GM21825 (cell line): ENCODE measurements at regions not wholly inside any gene's neighbourhood (a gene's known extent, or its start where the extent isn't known, plus 50 kb on each side); places are given as distances from the start of the nearest gene placed in this dataset.

Source experiments
- ATAC-seq: cut with Tn5 transposase; IDR thresholded peaks from one replicate; pipeline ENCODE4 v1.9.1; 2021; ENCODE audit warnings: mild to moderate bottlenecking, moderate library complexity; ENCODE audit not compliant: unreplicated experiment

DNA sequence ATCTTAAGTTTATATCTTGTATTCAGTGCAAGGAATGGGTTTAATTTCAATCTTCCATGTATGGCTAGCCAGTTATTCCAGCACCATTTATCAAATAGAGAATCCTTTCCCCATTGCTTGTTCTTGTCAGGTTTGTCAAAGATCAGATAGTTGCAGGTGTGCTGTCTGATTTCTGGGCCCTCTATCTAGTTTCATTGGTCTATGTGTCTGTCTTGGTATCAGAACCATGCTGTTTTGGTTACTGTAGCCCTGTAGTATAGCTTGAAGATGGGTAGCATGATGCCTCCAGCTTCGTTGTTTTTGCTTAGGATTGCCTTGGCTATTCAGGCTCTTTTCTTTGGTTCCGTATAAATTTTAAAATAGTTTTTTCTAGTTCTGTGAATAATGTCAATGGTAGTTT, 200.0 kb downstream of the MANEA start:
- no peak for ATAC-seq

DNA sequence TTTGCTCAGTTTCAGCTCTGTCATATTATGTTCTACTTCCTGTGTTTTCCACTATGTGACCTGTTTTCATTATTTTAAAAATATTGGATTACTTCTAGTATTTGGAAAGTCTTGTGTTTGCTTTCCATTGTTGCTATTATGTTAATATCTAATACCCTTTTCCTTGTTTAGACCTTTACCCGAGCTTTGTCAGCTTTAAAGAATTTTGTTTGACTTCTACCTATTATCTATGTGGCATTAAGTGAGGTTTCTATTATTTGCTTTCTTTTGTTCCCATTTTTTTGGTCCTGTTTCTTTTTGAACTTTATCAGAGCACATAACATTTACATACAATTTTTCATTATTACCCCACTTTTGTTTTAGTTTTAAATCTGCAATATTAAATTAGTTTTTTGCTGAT, 202.7 kb downstream of the MANEA start:
- no peak for ATAC-seq

DNA sequence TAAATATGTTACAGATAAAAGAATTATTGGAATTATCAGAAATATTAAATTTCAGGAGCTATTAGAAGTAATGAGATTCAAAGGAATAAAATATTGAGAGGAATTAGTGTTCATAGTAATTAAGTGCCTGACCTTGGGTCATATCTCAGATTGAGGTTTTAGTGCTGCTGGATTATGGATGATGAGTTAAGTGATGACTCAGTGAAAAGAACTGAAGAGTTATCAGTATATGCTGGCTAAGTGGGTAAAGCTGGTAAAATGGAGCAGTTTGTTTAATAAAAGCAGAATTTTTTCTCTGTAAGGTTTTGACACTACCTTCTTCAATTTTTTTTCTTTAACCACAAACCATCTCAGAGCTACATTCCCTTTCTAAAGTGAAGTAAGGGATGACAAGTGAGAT, 206.7 kb downstream of the MANEA start:
- no peak for ATAC-seq

DNA sequence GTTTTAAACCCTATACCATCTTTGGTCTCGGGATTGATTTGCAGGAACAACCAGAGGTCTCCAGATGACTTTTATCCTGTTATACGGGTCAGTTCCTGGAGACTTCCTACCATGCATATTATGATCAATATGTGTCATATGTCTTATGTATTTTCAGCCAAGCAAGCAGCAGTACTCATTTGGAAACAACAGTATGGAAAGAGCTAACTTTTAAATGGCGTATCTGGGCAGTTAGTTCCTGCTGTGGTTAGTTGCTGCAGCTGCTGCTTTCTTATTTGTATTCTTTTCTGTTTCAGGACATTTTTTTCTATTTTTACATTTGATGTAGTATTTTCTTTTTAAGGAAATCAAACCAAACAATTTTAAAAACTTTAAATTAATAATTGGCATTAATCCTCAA, 207.5 kb downstream of the MANEA start:
- peak; percentile 52 for ATAC-seq

DNA sequence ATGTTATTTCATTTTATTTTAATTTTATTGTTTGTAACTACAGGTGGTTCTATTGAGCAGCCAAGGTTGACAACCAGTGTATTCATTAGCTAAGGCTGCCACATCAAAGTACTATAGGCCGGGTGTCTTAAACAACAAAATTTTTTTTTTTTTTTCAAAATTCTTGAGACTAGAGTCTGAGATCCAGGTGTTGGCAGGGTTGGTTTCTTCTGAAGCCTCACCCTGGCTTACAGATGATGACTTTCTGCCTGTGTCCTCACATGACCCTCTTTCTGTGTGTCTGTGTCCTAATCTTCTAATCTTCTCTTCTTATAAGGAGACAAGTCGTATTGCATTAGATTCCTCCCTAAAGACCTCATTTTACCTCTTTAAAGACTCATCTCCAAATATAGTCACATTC, 208.4 kb downstream of the MANEA start:
- ATAC-seq: no peak

DNA sequence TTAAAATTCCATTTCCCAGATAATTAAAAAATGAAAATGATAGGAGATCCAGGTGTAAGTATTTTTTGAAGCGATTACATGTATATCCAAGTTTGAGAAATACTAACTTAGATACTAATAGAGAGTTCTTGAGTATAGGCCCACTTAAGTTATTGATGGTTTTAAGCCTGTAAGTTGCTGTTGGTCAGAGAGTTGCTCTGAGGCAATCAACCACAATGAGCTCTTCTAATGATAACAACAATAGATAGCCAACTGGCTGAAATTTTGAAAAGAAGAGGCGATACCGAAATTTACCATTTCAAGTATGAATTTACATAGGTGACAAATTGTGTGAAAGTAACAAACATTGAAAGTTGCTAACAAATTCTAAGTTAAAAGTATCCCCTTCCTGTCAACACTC, 209.5 kb downstream of the MANEA start:
- no peak for ATAC-seq

DNA sequence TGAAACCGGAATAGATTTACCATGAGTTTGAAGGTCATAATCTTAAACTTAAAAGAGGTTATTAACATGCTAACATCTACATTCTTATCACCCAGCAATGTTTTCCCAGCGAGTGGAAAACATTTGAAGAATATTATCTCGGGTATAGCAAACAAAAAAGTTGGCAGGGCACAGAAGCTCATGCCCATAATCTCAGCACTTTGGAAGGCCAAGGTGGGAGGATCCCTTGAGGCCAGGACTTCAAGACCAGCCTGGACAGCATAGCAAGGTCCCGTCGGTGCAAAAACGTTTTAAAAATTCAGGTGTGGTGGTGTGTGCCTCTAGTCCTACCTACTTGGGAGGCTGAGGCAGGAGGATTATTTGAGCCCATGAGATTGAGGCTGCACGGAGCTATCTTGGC, 213.5 kb downstream of the MANEA start:
- no peak for ATAC-seq

DNA sequence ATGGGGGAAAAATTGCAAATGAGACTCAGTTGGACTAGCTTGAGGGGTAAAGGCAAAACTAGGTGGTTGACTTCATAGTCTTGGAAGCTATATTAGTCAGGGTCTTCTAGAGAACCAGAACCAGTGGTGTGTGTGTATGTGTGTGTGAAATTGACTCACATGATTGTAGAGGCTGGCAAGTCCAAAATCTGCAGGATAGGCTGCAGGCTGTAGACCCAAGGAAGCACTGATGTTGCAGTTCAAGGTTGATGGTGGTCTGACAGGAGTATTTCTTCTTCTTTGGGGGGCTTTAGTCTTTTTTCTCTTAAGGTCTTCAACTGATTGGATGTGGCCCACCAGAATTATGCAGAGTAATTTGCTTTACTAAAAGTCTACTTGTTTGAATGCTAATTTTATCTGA, 217.4 kb downstream of the MANEA start:
- no peak for ATAC-seq

DNA sequence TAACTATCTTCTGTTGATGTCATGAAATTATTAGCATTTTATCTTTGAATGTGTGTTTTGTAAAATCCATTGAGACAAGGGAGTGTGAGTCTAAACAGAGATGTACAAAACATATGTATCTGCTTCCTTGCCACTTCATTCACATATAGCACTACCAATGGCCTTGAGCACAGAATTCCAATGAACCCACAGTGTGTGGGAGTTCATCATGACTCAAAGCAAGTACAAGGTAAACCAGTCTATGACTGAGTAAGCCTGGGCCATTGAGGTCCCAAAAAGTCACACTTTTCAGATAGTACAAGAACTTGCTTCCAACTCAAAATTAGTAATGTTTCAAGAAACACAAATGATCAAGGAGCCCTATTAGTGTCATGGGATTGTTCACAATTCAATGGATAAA, 218.6 kb downstream of the MANEA start:
- ATAC-seq: no peak

DNA sequence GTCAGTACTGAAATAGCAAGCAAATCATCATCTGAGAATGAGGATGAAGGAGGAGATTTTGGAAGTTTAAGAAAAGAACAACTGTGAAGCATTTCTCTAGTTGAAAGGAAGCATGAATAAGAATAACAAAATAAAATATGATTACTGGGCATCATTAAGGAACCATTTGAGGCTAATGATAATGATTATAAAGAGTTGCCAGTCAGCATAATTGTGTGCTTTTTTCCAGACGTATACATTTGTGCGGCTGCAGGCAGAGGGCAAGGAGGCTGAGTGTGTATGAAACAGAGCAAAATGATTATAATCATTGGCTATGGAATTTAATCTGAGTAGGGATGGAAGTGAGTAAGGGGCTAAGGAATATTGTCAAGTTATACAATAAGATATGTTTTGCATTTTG, 218.7 kb upstream of the FUT9 start:
- ATAC-seq: no peak

DNA sequence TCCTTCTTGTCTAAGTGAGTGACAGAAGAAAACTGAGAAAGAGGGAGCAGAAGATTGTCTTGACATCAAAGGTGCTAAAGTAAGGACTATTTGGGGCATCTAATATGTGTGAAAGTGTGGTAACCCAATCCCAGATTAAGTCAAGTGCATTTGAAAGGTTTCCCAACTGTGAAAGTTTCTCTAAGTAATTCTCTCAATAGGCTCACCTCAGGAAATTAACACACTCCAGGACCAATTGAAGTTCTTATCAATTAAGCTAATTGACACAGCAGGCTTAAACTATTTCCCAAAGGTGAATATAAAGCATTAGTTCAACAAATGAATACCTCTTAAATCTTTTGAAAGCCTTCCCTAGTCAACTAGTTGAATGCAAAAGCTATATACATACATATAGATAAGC, 212.8 kb upstream of the FUT9 start:
- ATAC-seq: no peak

DNA sequence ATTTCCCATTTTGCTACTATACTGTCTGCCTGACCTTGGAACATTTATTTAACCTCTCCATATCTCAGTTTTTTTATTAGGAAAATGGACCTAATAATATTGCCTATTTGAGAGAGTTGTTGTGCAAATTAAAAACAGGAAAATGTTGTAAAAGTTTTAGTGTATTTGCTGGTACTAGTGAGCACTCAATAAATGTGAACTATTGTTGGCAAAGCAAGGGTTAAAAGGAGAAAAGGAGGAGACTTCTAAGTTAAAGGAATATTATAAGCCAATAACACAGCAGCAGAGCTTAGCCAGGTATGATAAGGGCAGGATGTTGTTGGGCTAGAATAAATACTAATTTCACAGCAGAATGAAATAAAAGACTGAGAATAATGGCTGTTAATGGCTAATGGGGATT, 211.9 kb upstream of the FUT9 start:
- ATAC-seq: no peak

DNA sequence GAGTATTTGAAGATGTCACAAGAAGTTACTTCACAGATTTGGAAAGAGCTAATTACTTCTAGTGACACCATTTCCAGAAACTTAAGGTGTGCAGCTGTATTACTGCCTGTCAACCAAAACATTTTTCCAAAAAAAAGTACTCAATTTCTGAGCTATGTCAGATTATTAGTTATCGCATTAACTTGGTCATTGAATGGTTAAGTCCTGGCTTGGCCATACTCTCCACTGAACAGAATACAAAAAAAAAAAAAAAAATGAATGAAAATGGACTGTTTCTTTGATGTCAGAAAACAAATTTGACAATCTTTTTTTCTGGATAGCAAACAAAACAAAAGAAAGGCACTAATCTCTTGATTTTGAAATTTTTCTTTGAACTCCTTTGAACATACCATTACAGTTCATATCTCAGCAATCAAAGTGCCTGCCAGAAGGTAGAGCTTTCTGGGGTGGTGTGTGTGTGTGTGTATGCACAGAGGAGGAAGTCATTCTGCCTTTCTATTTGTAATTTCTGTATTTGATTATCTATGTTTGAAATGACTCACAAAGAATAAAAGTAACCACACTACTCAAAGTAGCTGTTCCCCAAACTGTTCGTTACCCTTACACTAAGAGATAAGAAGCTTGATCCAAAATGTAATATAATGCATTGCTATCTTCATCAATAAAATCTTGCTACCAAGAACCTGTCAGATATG, 210.8 kb upstream of the FUT9 start:
- no peak for ATAC-seq

DNA sequence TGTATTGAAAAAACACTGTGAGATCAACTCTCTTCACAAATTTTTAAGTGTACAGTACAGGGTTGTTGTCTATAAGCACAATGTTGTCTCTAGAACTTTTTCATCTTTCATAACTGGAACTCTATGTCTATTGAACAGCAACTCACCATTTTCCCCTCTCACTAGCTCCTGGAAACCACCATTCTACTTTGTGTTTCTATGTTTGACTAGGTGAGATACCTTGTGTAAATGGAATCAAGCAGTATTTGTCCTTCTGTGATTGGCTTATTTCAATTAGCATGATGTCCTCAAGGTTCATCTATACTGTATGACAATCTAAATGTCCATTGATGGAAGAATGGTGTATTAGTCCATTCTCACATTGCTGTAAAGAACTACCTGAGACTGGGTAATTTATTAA, 210.1 kb upstream of the FUT9 start:
- no peak for ATAC-seq

DNA sequence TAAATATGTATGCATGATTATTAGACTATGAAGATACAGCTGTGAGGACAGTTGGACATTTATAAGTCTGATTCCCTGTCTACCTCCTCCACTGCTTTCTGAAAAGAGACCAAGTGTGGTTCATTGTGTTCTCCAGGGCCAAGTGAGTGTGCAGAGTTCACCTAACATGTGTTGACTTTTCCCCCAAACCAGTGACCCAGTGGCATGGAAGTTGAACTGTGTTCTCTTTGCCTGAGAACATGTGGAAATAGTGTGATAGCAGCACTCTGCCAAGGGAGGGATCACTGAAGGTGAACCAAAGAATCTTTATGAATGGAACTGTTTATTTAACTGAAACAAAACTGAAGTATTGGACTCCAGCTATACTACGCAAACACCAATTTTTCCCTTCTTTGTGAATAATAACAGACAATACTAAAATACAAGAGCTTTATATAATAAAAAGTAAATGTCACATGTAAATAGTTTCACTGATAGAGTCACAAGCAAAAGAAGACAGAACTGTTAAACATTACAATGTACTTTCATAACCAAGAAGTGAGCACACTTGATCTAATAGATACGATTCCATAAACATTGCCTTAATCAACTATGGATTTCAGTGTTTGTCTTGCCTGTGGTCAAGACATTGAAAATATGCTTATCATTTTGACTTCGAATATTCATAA, 200.3 kb upstream of the FUT9 start:
- no peak for ATAC-seq

DNA sequence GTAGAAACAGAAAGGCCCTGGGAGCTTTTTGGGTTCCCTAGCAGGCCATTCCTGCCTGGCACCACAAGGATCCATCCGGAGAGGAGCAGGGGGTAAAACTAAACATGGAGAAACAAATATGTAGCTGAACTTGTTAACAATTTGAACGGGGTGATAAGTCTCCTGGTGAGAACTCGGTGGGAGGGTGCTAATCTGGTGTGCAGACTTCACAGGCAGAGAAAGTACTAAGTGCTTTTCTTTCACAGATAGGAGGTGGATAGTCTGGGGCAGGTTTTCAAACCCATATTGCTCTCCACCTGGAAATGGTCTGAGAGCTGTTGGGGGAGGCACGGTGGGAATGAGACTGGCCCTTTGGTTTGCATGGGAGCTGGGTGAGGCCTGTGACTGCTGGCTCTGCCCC, 196.3 kb upstream of the FUT9 start:
- ATAC-seq: no peak

DNA sequence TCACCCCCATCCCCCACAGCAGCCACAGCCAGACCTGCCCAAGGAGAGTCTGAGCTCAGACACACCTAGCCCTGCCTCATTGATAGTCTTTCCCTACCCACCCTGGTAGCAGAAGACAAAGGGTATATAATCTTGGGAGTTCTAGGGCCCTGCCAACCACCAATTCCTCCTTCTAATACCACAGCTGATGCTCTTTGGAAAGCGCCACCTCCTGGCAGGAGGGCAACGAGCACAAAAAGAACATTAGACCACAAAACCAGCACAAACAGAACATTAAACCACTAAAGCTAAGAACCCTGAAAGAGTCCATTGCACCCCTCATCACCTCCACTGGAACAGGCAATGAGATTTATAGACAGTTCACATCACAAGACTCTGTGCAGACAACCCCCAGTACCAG, 195.8 kb upstream of the FUT9 start:
- no peak for ATAC-seq

DNA sequence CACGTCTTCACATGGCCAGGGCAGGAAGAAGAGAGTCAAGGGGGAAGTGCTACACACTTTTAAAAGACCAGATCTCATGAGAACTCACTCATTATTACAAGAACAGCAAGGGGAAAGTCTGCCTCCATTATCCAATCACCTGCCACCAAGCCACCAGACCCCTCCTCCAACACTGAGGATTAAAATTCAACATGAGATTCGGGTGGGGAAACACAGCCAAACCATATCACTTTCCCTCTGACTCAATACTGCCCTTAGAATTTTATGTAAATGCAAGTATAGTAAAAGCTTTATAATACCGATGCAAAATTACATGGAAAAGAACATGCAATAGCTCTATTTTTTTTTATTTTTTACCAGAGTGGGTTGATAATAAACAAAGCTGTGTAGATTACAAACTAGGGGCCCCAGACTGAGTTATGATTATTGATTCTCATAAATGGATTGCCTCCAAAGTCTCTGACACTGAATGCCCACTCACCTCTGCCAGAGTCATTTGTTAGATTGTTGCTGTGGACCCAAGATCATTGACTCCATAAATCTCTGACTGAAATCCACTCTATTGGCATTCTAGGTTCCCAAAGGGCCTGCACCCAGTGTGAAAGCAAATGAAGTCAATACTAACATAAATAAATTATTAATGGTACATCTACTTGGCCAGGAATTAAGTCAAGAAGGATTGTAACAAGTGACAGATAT, 184.8 kb upstream of the FUT9 start:
- ATAC-seq: no peak

DNA sequence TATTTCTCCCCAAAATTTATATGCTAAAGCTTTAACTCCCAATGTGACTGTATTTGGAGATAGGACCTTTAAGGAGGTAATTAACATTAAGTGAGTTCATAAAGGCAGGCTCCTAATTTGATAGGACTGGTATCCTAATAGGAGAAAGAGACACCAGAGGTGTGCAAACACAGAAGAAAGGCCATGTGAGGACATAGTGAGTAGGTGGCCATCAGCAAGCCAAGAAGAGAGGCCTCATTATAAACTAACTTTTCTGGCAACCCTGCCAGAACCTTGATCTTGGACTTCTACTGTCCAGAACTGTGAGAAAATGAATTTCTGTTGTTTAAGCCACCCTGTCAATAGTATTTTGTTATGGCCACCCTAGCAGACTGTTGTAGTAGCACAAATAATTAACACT, 177.9 kb upstream of the FUT9 start:
- ATAC-seq: no peak

DNA sequence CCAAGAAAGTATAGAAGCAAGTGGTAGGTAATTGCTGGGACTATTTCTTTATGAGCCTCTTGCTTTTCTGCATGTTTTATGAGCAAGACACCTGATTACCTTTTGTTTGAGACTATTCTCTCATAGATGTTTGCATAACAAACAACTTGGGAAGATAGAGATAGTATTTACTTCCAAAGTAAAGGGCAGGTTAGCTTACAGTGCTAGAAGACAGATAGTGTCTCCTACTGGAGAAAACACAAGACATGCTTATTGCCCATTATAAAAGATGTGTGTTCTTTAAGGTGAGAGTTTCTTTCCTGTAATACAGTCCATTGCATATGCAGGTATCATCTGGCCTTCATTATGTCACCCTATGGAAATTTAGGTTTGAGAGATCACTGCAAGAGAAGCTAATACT, 174.2 kb upstream of the FUT9 start:
- ATAC-seq: no peak

DNA sequence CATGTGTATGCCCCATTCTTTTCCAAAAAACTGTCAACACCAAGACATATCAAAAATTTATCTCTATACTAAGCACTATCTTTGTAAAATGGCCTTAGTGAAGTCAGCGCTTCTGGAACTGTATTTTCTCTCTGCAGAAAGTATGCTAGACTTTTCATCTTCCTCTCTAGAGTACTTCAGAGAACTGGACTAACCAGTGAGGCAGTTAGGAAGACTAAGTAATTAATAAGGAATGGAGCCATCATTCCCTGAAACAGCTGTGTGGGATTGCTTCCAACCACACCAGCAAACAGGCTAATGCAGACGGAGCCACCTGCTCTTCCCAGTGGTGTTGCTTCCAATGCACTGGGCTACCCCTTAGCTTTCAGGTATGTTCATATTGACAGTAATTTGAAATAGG, 169.1 kb upstream of the FUT9 start:
- ATAC-seq: no peak

DNA sequence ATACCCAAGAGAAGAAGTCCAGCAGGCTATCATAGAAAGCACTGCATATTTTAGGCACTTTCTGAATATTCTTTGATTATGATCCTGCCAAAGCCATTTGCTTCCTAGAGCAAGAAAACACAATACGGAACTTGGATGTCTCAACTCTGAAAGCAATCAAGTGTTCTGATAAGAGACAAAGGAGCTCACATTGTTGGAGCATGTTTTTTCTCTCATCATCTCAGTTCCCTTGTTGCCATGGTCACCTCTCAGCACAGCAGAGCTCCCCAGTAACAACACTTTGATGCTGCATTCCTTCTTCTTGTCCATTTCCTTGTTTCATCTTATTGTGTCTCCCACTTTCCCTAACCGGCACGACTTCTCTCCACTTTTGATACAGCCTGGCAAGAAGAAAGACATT, 168.7 kb upstream of the FUT9 start:
- no peak for ATAC-seq
